LNCaP clone FGC (cell line): ENCODE measurements at regions not wholly inside any gene's neighbourhood (a gene's known extent, or its start where the extent isn't known, plus 50 kb on each side); places are given as distances from the start of the nearest gene placed in this dataset.

ENCODE experiments used
- DNase-seq: peaks from one replicate; pipeline ENCODE4 v3.0.0-alpha.2; 2011; ENCODE audit warnings: low read depth
- H3K4me3 ChIP-seq: 2 replicates; pipeline ENCODE4 v1.5.1; 2011; ENCODE audit warnings: mild to moderate bottlenecking, low read depth, low read length, control low read depth
- CTCF ChIP-seq: IDR thresholded peaks from 2 replicates; pipeline ENCODE4 v1.5.1; 2012; ENCODE audit warnings: mild to moderate bottlenecking; ENCODE audit not compliant: control insufficient read depth, insufficient read depth; ENCODE audit errors: extremely low read depth

- no peak overlapping the region for H3K4me3 ChIP-seq
- no peak for DNase-seq
- no peak for TF ChIP-seq CTCF
These were observed 126.8 kb upstream of the MAX start for GRCh38 chr14:65228956-65229747.

GRCh38 chr14:65229748-65230728 lies 127.7 kb upstream of the MAX start:
- no peak overlapping the region for H3K4me3 ChIP-seq
- DNase-seq, result no peak
- TF ChIP-seq CTCF, result no peak

GRCh38 chr14:65231286-65231980 lies 129.1 kb upstream of the MAX start:
- DNase-seq, result no peak
- no peak for TF ChIP-seq CTCF
- no peak overlapping the region for H3K4me3 ChIP-seq

GRCh38 chr14:65234752-65235361 lies 132.5 kb upstream of the MAX start:
- no peak overlapping the region for H3K4me3 ChIP-seq
- TF ChIP-seq CTCF, result no peak
- no peak for DNase-seq

GRCh38 chr14:65237023-65237814 lies 134.9 kb upstream of the MAX start:
- TF ChIP-seq CTCF, result no peak
- DNase-seq, result no peak
- H3K4me3 ChIP-seq, result no peak overlapping the region

- TF ChIP-seq CTCF, result no peak
- DNase-seq, result no peak
- H3K4me3 ChIP-seq, result no peak overlapping the region
These were observed 135.6 kb upstream of the MAX start for GRCh38 chr14:65237941-65238340.
